ENCODE measurements at regions not wholly inside any gene's neighbourhood (a gene's known extent, or its start where the extent isn't known, plus 50 kb on each side); places are given as distances from the start of the nearest gene placed in this dataset.

GRCh38 chr12:114936148-114937079 lies 252.4 kb upstream of the TBX3 start:
- DNase-seq (ENCODE audit: low read depth) = no peak

DNA sequence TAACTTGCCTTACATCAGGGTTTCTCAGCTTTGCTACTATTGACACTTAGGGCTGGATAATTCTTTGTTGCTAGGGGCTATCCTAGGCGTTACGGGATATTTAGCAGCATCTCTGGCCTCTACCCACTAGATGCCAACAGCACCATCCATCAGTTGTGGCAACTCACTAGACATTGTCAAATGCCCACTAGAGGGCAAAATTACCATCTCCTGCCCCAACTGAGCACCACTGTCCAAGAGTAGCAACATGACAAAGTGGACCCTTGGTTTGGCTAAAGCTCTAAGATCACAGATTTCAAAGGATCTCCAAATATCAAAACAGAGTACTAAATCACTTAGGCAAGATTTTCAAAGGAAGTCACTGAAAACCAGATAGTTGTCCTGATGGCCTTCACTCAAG lies 251.7 kb upstream of the TBX3 start:
- DNase-seq (ENCODE audit: low read depth) = no peak

DNA sequence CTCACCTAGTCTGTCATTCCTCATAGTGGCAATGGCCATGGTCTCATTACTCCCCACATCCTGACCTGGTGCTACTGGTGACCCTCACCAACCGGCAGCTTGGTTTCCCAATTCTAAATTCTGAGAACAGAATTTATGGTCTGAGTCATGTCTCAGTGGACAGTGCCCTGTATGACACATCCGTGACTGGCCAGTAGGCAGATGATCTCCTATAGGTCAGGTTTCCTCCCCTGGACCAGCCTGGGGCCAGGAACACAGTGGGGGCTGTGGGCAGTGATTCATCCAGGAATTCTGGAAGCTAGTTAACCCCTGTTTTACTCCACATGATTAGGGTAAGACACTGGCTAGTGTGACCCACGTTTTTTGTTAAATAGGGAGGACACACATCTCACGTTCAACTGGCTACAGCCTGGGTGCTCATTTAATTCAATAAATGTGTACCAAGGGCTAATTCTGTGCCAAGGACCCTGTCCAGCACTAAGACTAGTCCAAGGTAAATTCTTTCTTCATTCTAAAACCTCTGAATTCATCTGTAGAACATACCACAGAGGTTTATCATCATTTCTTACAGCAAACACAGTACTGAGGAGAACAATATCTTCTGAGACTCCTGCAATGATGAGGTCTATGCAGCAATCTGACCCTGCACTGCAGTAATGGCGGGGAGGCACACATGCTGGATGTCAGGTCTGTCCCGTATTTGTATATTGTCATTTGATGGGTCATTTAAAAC lies 249.6 kb upstream of the TBX3 start:
- peak; percentile 96 for DNase-seq (ENCODE audit: low read depth)

GRCh38 chr12:114932806-114933205 lies 248.8 kb upstream of the TBX3 start:
- DNase-seq (ENCODE audit: low read depth) = no peak

- DNase-seq (ENCODE audit: low read depth) = no peak
Measured at GRCh38 chr12:114931025-114931424, 247.1 kb upstream of the TBX3 start.

DNA sequence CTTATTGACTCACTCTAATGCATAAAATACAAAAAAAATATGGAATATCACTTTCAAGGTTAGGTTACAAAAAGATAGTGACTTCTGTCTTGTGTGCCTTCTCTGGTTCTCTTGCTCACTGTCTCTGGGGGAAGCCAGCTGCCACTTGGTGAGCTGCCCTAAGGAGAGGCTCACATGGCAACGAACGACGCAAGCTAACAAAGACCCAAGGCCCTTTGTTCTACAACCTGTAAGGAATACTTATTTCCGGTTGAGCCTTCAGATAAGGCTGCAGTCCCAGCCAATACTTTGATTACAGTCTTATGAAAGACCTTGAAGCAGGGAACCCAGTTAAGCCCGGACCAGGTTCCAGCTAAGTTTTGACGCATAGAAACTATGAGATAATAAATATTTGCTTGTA lies 242.4 kb upstream of the TBX3 start:
- no peak for DNase-seq (ENCODE audit: low read depth)

DNA sequence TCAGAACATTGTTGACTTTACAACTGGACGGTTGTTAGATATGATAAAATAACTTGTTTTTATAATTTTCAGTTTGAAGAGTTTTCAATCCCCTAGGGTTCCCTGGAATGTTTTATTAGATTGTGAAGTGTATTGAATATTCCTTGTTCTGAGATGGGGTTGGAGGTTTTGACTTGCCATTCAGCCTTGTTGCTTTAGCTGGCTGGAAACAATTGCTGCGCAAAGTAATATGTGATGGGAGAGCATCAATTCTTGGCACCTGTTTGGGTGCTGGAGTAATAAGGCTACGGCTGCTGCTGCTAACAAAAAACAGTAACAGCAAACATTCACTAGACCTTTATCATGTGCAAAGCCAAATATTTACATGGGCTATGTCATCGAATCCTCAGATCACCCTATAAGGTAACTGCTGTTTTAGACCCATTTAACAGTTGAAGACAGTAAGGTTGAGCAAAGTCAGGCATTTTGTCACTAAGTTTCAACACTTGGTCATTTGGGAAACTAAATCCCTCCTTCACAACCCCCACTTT lies 241.0 kb upstream of the TBX3 start:
- no peak for DNase-seq (ENCODE audit: low read depth)

GRCh38 chr12:114921781-114922180 lies 237.8 kb upstream of the TBX3 start:
- DNase-seq (ENCODE audit: low read depth) = no peak

- no peak for DNase-seq (ENCODE audit: low read depth)
Measured at GRCh38 chr12:114920771-114921554, 237.0 kb upstream of the TBX3 start.

GRCh38 chr12:114919479-114919878 lies 235.5 kb upstream of the TBX3 start:
- DNase-seq (ENCODE audit: low read depth) = no peak

GRCh38 chr12:114918535-114919233 lies 234.7 kb upstream of the TBX3 start:
- DNase-seq (ENCODE audit: low read depth) = peak; percentile 81

GRCh38 chr12:114917953-114918352 lies 234.0 kb upstream of the TBX3 start:
- no peak for DNase-seq (ENCODE audit: low read depth)

DNA sequence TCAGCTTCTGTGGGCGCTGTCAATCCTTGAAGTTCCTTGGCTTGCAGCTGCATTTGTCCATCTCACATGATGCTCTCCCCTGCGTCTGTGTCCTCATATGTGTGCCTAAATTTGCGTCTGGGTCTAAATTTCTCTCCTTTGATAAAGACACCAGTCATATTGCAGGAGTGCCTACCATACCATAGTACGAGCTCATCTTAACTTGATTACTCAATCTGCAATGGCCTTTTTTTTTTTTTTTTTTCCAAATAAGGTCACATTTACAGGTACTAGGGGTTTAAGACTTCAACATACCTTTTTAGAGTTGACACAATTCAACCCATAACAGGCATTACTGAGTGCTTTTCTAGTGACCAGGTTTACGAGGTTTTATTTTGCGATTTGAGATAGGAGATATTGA lies 233.3 kb upstream of the TBX3 start:
- DNase-seq (ENCODE audit: low read depth) = no peak

- no peak for DNase-seq (ENCODE audit: low read depth)
Measured at GRCh38 chr12:114916541-114916940, 232.6 kb upstream of the TBX3 start.

- DNase-seq (ENCODE audit: low read depth) = peak; percentile 90
Measured at GRCh38 chr12:114916124-114916523, 232.1 kb upstream of the TBX3 start.

- DNase-seq (ENCODE audit: low read depth) = no peak
Measured at GRCh38 chr12:114913871-114914801, 230.2 kb upstream of the TBX3 start.

DNA sequence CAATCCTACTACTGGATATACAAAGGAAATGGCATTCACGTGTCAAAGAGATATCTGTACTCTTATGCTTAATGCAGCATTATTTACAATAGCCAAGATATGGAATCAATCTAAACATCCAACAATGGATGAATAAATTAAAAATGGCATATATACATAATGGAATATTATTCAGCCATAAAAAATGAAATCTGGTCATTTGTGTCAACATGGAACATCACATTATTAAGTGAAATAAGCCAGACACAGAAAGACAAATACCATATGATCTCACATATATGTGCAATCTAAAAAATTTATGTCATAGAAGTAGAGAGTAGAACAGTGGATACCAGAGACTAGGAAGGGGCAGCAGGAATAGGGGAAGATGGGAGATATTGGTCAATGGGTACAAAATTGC lies 228.8 kb upstream of the TBX3 start:
- no peak for DNase-seq (ENCODE audit: low read depth)

DNA sequence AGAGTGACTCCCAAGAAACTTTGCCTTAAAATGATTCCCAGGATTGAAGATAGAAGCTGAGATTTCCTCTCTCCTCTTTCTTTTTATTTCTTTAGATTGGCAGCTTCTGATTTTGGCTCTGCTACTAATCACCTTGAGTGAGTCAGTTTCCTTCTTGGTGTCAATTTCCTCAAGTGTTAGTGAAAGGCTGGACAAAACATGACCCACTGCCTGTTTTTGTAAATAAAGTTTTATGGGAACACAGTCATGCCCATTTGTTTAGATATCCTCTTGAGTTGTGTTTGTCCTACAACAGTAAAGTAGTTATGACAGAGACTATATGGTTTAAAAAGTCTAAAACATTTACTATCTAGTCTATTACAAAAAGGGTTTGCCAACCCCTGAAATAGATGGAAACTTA lies 227.2 kb upstream of the TBX3 start:
- DNase-seq (ENCODE audit: low read depth) = no peak

GRCh38 chr12:114904254-114905003 lies 220.5 kb upstream of the TBX3 start:
- no peak for DNase-seq (ENCODE audit: low read depth)
